ENCODE measurements at regions not wholly inside any gene's neighbourhood (a gene's known extent, or its start where the extent isn't known, plus 50 kb on each side); places are given as distances from the start of the nearest gene placed in this dataset.
A peak's percentile ranks its signal among the peaks of the same experiment; 100 is the strongest.
"Not testable (repeated sequence)": the region's sequence is repeated elsewhere in the genome, so short reads cannot be mapped to it uniquely, and the experiment has no call there.

- peaks cover 5 to 6% of the 10 kb centered on the region in 2 donors for H3K9me3 Mint-ChIP-seq
- no peak overlapping the region for H3K27ac Mint-ChIP-seq
- ATAC-seq, result no peak
- H3K36me3 Mint-ChIP-seq, result no peaks in the 10 kb centered on the region
- DNase-seq (ENCODE audit: low spot score in 2 of 2), result no peak
Observed at GRCh38 chr5:87034557-87034956, 233.1 kb upstream of the RASA1 start.

DNA sequence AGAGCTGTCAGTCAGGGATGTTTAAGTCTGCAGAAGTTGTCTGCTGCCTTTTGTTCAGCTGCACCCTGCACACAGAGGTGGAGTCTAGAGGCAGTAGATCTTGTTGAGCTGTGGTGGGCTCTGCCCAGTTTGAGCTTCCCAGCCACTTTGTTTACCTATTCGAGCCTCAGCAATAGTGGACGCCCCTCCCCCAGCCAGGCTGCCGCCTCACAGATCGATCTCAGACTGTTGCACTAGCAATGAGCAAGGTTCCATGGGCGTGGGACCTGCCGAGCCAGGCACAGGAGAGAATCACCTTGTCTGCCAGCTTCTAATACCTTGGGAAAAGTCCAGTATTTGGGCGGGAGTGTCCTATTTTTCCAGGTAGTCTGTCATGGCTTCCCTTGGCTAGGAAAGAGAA is 225.1 kb upstream of the RASA1 start:
- peaks cover 0 to 13% of the 10 kb centered on the region in 2 donors for H3K36me3 Mint-ChIP-seq
- ATAC-seq (no peak), DNase-seq (ENCODE audit: low spot score in 2 of 2) (no peak)
- peaks cover 5 to 6% of the 10 kb centered on the region in 2 donors for H3K9me3 Mint-ChIP-seq
- H3K27ac Mint-ChIP-seq, result no peak overlapping the region

GRCh38 chr5:87048156-87048555 is 219.5 kb upstream of the RASA1 start:
- ATAC-seq, result no peak
- DNase-seq (ENCODE audit: low spot score in 2 of 2), result no peak
- Mint-ChIP-seq H3K27ac (no peak overlapping the region), H3K9me3 (peaks cover 8 to 23% of the 10 kb centered on the region in 2 donors), H3K36me3 (peaks cover 6 to 38% of the 10 kb centered on the region in 2 donors)

- DNase-seq (ENCODE audit: low spot score in 2 of 2); H3K27ac Mint-ChIP-seq; ATAC-seq: not testable (repeated sequence)
- Mint-ChIP-seq H3K9me3 (peaks cover 8 to 25% of the 10 kb centered on the region in 2 donors), H3K36me3 (peaks cover 6 to 38% of the 10 kb centered on the region in 2 donors)
Observed at GRCh38 chr5:87049012-87049411, 218.7 kb upstream of the RASA1 start.

DNA sequence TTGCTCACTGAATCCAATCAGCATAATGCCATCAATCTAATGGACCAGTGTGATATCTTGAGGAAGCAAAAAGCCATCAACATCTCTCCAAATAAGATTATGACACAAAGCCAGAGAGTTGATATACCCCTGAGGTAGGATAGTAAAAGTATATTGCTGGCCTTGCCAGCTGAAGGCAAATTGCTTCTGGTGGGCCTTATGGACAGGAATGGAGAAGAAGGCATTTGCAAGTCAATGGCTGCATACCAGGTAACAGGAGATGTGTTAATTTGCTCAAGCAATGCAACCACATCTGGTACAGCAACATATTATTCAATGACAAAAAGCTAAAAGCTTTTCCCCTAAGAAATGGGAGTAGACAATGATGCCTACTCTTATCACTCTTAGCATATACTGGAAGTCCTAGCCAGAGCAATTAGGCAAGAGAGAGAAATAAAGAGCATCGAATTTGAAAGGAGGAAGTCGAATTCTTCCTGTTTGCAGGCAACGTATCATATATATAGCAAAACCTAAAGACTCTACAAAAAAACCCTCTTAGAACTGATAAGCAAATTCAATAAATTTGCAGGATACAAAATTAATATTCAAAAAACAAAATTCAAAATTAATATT is 216.1 kb upstream of the RASA1 start:
- Mint-ChIP-seq H3K27ac (no peak overlapping the region), H3K36me3 (peaks cover 6 to 32% of the 10 kb centered on the region in 2 donors), H3K9me3 (peaks cover 8 to 25% of the 10 kb centered on the region in 2 donors)
- ATAC-seq (no peak), DNase-seq (ENCODE audit: low spot score in 2 of 2) (no peak)

DNA sequence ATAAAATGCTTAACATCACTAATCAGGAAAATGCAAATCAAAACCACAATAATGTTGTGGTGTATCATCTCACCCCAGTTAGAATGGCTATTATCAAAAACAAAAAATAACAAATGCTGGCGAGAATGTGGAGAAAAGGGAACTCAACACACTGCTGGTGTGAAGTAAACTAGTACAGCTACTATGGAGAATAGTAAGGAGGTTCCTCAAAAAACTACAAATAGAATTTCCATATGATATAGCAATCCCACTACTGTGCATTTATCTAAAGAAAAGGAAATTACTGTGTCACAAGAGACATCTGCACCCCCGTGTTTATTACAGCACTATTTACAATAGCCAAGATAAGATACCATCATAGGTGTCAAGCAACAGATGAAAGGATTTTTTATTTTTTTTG is 214.5 kb upstream of the RASA1 start:
- peaks cover 6 to 30% of the 10 kb centered on the region in 2 donors for H3K36me3 Mint-ChIP-seq

GRCh38 chr5:87054821-87055220 is 212.9 kb upstream of the RASA1 start:
- DNase-seq (ENCODE audit: low spot score in 2 of 2), result no peak
- Mint-ChIP-seq H3K9me3 (peaks cover 4 to 15% of the 10 kb centered on the region in 2 donors), H3K36me3 (peaks cover 6 to 13% of the 10 kb centered on the region in 2 donors), H3K27ac (no peak overlapping the region)
- no peak for ATAC-seq

More for the DNA sequence above, 214.5 kb upstream of the RASA1 start:
- peaks cover 8 to 25% of the 10 kb centered on the region in 2 donors for H3K9me3 Mint-ChIP-seq
- ATAC-seq (no peak), DNase-seq (ENCODE audit: low spot score in 2 of 2) (no peak)
- no peak overlapping the region for H3K27ac Mint-ChIP-seq

DNA sequence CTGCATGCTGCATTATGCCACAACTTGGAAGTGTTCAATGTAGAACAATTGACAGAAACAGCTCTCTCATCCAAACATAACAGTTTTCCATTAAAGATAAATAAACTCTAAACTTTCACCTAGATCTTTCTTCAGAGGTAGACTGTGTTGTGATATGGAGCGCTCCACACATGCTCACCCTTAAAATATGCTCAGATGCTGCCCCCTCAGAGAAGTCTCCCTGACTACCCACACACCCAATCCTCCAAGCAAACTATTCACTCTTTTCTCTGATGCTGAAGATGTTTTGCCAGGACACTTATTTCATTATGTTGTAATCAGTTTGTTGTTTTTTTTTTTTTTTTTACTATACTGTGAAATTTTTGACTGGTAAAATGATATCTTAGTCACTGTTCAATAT is 206.6 kb upstream of the RASA1 start:
- ATAC-seq (no peak), DNase-seq (ENCODE audit: low spot score in 2 of 2) (no peak)
- Mint-ChIP-seq H3K9me3 (peaks cover 8 to 14% of the 10 kb centered on the region in 2 donors), H3K36me3 (peaks cover 5% of the 10 kb centered on the region in 2 donors), H3K27ac (no peak overlapping the region)

DNA sequence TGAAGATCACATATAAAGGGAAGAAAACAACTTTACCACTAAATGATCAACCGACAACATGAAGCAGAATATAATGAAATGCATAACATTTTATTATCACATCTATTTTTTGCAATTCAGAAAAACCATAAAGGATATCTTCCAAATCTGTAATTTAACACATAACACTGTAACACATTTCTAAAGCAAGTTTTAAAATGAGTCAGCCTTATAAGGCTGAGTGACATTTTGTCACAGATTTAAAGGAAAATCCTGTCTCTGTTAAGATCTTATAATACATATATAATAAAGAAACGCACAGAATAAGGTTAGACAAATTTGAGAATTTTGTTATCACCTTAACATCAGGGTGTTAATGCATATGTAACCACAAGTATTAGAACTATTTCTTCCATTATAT is 198.4 kb upstream of the RASA1 start:
- DNase-seq (ENCODE audit: low spot score in 2 of 2), result no peak
- no peaks in the 10 kb centered on the region for H3K36me3 Mint-ChIP-seq
- no peaks in the 10 kb centered on the region for H3K9me3 Mint-ChIP-seq
- H3K27ac Mint-ChIP-seq, result no peak overlapping the region
- no peak for ATAC-seq

GRCh38 chr5:87069974-87070608 is 197.6 kb upstream of the RASA1 start:
- DNase-seq (ENCODE audit: low spot score in 2 of 2), result no peak

DNA sequence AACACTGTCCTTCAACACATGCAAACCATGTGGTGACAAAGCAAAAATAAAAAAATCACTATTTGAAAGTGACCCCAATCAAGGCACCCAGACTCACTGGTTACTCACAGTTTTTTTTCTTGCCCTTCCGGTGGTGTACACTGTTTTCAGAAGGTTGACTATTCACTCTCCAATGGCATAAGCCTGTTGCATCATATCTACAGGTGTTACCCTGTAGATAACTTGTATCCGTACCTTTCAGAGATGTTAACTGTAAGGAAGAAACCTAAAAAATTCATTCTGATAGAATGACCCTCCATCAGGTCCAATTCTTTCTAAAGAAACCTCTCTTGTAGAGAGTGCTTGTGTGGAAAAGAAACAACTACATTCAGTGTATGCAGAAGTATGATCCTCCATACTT is 193.6 kb upstream of the RASA1 start:
- Mint-ChIP-seq H3K27ac (no peak overlapping the region), H3K36me3 (peaks cover 0 to 6% of the 10 kb centered on the region in 2 donors), H3K9me3 (no peaks in the 10 kb centered on the region)
- ATAC-seq (no peak), DNase-seq (ENCODE audit: low spot score in 2 of 2) (no peak)

More at GRCh38 chr5:87069974-87070608, 197.6 kb upstream of the RASA1 start:
- Mint-ChIP-seq H3K36me3 (peaks cover 0 to 6% of the 10 kb centered on the region in 2 donors), H3K27ac (no peak overlapping the region), H3K9me3 (no peaks in the 10 kb centered on the region)
- ATAC-seq, result no peak

DNA sequence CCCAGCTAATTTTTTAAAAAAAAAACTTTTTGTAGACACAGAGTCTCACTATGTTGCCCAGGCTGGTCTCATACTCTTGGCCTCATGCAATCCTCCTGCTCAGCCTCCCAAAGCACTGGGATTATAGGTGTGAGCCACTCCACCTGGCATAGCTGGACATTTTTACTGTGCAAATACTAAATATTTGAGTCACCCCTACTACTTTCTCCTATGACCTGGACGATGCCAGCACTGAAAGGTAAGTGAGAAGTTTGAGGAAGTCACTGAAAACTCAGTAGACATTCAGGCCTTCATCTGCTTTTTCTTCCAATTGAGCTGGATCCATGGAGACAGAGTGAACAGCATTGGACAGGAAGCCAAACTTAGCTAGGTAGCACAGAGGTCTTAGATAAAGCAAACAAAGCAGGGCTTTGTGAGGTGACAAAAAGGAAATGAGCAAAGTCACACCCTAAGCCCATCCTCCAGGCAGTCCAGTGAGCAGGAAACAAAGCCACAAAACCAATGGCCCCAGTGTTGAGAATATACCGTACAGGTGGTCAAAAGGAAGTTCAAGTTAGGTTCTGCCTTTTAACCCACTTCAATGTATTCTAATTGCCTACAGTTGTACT is 192.6 kb upstream of the RASA1 start:
- Mint-ChIP-seq H3K27ac (peak overlapping the region; percentile 57 to 61), H3K36me3 (peaks cover 0 to 6% of the 10 kb centered on the region in 2 donors), H3K9me3 (no peaks in the 10 kb centered on the region)
- DNase-seq (ENCODE audit: low spot score in 2 of 2) (no peak), ATAC-seq (peak; percentile 47 to 83)

DNA sequence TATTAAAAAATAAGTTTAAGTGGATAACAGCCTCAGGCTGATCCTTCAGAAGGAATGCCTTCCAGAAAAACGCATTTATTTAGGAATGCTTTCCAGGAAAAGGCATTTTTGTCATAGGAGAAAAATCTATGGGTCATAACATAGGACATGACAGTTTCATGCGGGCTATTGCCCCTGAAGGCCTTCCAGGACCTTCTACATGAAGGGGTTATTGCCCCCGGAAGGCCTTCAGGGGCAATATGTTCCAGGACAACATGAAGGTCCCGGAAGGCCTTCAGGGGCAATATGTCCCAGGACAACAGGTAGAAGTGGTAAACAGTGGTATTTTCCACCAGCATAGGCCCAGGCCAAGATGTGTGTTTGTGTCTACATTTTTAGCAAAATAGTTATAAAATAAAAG is 191.3 kb upstream of the RASA1 start:
- DNase-seq (ENCODE audit: low spot score in 2 of 2), result no peak
- Mint-ChIP-seq H3K9me3 (no peaks in the 10 kb centered on the region), H3K36me3 (peaks cover 0 to 6% of the 10 kb centered on the region in 2 donors), H3K27ac (no peak overlapping the region)
- no peak for ATAC-seq

GRCh38 chr5:87076931-87077330 is 190.8 kb upstream of the RASA1 start:
- no peak for DNase-seq (ENCODE audit: low spot score in 2 of 2)
- no peak overlapping the region for H3K27ac Mint-ChIP-seq
- peak; percentile 40 to 53 for ATAC-seq
- H3K9me3 Mint-ChIP-seq, result no peaks in the 10 kb centered on the region
- H3K36me3 Mint-ChIP-seq, result peaks cover 0 to 6% of the 10 kb centered on the region in 2 donors

DNA sequence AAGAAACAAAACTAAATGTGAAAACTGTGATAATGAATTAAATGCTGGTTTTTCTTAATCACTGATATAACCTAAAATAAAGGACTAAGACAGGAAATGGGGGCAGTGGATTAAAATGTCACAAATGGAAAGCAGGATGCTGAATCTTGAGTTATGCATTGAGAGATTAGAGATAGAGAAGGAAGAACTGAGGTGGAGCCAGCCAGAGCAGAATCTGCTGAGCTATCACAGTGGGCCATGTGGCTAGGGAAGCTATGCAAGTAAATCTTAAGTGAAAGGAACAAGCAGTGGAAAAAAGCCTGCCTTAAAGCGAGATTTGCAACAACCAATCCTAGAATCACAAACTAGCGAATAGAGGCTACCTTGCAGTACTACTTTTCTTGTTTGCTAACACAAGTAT is 188.5 kb upstream of the RASA1 start:
- Mint-ChIP-seq H3K27ac (no peak overlapping the region), H3K36me3 (peaks cover 0 to 12% of the 10 kb centered on the region in 2 donors), H3K9me3 (no peaks in the 10 kb centered on the region)
- no peak for ATAC-seq
- no peak for DNase-seq (ENCODE audit: low spot score in 2 of 2)

GRCh38 chr5:87081016-87081415 is 186.7 kb upstream of the RASA1 start:
- no peak for ATAC-seq
- peaks cover 6% of the 10 kb centered on the region in 2 donors for H3K9me3 Mint-ChIP-seq
- H3K27ac Mint-ChIP-seq, result peak overlapping the region in 1 of 2 donors; percentile 85

GRCh38 chr5:87081511-87082372 is 185.9 kb upstream of the RASA1 start:
- DNase-seq (ENCODE audit: low spot score in 2 of 2) (no peak), ATAC-seq (peak; percentile 56 to 66)
- Mint-ChIP-seq H3K27ac (peak overlapping the region in 1 of 2 donors; percentile 85), H3K9me3 (peaks cover 6 to 14% of the 10 kb centered on the region in 2 donors), H3K36me3 (peaks cover 10 to 15% of the 10 kb centered on the region in 2 donors)

More at GRCh38 chr5:87081016-87081415, 186.7 kb upstream of the RASA1 start:
- H3K36me3 Mint-ChIP-seq, result peaks cover 10 to 14% of the 10 kb centered on the region in 2 donors
- no peak for DNase-seq (ENCODE audit: low spot score in 2 of 2)

Measured in activated naive CD4-positive, alpha-beta T cell treated with anti-CD3 and anti-CD28 coated beads, Interleukin-2, amount 50 U/mL, for 72 hours (primary cell).